Keratinocyte (primary cell): ENCODE measurements at regions not wholly inside any gene's neighbourhood (a gene's known extent, or its start where the extent isn't known, plus 50 kb on each side); places are given as distances from the start of the nearest gene placed in this dataset.
"Not testable (repeated sequence)": the region's sequence is repeated elsewhere in the genome, so short reads cannot be mapped to it uniquely, and the experiment has no call there.

Experiments
- DNase-seq: peaks from one replicate; pipeline ENCODE4 v3.0.0-alpha.2; 2011; ENCODE audit warnings: low read depth, missing footprints, low spot score
- FAIRE-seq: peaks from 2 replicates; lab custom pipeline; 2011; peaks lifted over from hg19 to GRCh38; lab: Jason Lieb, UNC
- H2AFZ ChIP-seq: 2 replicates; pipeline ENCODE4 v1.6.0; 2012; ENCODE audit warnings: low read length, control low read depth, inconsistent platforms; ENCODE audit not compliant: control insufficient read depth
- H3K27ac ChIP-seq: 2 replicates; pipeline ENCODE4 v1.5.1; 2011; ENCODE audit warnings: low read length; ENCODE audit not compliant: control insufficient read depth, insufficient read depth
- H3K27me3 ChIP-seq: 3 replicates; pipeline ENCODE4 v1.6.0; 2011; ENCODE audit warnings: low read length; ENCODE audit not compliant: control insufficient read depth, insufficient read depth; ENCODE audit errors: extremely low read depth
- H3K36me3 ChIP-seq, 2 experiments: 2 replicates in 1 of 2; 3 replicates in 1 of 2; pipeline ENCODE4 v1.5.1; 2011; ENCODE audit warnings: low read length in 2 of 2, mild to moderate bottlenecking in 1 of 2; ENCODE audit not compliant: control insufficient read depth in 2 of 2, insufficient read depth in 2 of 2; ENCODE audit errors: extremely low read depth in 1 of 2
- H3K4me1 ChIP-seq: 3 replicates; pipeline ENCODE4 v1.5.1; 2011; ENCODE audit warnings: low read length; ENCODE audit not compliant: control insufficient read depth, insufficient read depth; ENCODE audit errors: extremely low read depth
- H3K4me2 ChIP-seq: 3 replicates; pipeline ENCODE4 v1.6.0; 2011; ENCODE audit warnings: low read depth, low read length; ENCODE audit not compliant: control insufficient read depth, insufficient read depth; ENCODE audit errors: extremely low read depth
- H3K4me3 ChIP-seq, 3 experiments: fragments of 200-600 bp in 1 of 3; sonication (generic) in 1 of 3; 2 replicates in 2 of 3; 3 replicates in 1 of 3; pipeline ENCODE4 v1.5.1; 2011 to 2016; ENCODE audit warnings: low read length in 3 of 3, mild to moderate bottlenecking in 3 of 3, control low read depth in 2 of 3, inconsistent platforms in 1 of 3, low read depth in 1 of 3, mixed read lengths in 1 of 3, mixed run types in 1 of 3, moderate library complexity in 1 of 3; ENCODE audit not compliant: control insufficient read depth in 2 of 3, insufficient read depth in 2 of 3; ENCODE audit errors: extremely low read depth in 1 of 3
- H3K79me2 ChIP-seq: 2 replicates; pipeline ENCODE4 v1.6.0; 2012; ENCODE audit warnings: low read length; ENCODE audit not compliant: control insufficient read depth, insufficient read depth
- H3K9ac ChIP-seq: 3 replicates; pipeline ENCODE4 v1.6.0; 2011; ENCODE audit warnings: low read length; ENCODE audit not compliant: control insufficient read depth, insufficient read depth; ENCODE audit errors: extremely low read depth
- H3K9me1 ChIP-seq: 3 replicates; pipeline ENCODE4 v1.6.0; 2011; ENCODE audit warnings: low read length; ENCODE audit not compliant: control insufficient read depth, insufficient read depth; ENCODE audit errors: extremely low read depth
- H3K9me3 ChIP-seq: 2 replicates; pipeline ENCODE4 v1.5.1; 2012; ENCODE audit warnings: low read depth, low read length; ENCODE audit not compliant: control insufficient read depth
- H4K20me1 ChIP-seq: 3 replicates; pipeline ENCODE4 v1.6.0; 2011; ENCODE audit warnings: low read length; ENCODE audit not compliant: control insufficient read depth, insufficient read depth; ENCODE audit errors: extremely low read depth
- CTCF ChIP-seq, 3 experiments: IDR thresholded peaks in 1 of 3; conservative IDR thresholded peaks in 1 of 3; optimal IDR thresholded peaks in 1 of 3; 2 replicates in 2 of 3; 3 replicates in 1 of 3; pipeline versions ENCODE3 to v1.5.1; 2011; ENCODE audit warnings: low read length in 3 of 3, mild to moderate bottlenecking in 3 of 3, moderate library complexity in 2 of 3, control low read depth in 1 of 3, inconsistent platforms in 1 of 3; ENCODE audit not compliant: insufficient read depth in 2 of 3; ENCODE audit errors: extremely low read depth in 1 of 3
- EZH2 ChIP-seq: IDR thresholded peaks from one replicate; pipeline ENCODE4 v1.6.1; 2012; ENCODE audit warnings: inconsistent platforms, mild to moderate bottlenecking, low read length, moderate library complexity
- dilution Hi-C: fragments of 300-500 bp; cut with MboI; formaldehyde crosslinking; loops from one replicate; pipeline ENCODE4 v1.7.0; 2020; ENCODE audit warnings: low sequenced_read_pairs; ENCODE audit not compliant: extremely low pct_ligation_motif_present

- H3K4me3 ChIP-seq: no peak overlapping the region
Measured at GRCh38 chr17:20728181-20728580, 148.7 kb downstream of the CDRT15L2 start.

DNA sequence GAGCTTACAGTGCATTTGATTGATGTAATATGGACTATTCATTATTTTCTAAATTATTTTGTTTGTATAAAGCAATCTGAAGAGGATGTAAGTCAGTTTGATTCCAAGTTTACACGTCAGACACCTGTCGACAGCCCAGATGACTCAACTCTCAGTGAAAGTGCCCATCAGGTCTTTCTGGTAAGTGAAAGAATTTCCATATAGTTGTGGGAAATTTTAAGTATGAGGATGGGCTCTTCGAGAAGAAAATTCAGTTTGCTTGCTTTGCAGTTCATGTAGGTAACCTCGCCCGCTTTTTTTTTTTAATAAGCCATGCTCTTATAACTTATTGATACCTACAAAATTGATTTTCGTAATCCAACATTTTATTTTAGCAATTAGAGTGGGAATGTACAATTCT, 151.6 kb downstream of the CDRT15L2 start:
- FAIRE-seq: not testable (repeated sequence)

More at GRCh38 chr17:20728181-20728580, 148.7 kb downstream of the CDRT15L2 start:
- no peak overlapping the region for H3K4me2 ChIP-seq
- H3K9ac ChIP-seq: no peak overlapping the region
- no peaks in the 10 kb centered on the region for H3K79me2 ChIP-seq
- TF ChIP-seq EZH2 (no peak), CTCF (optimal IDR thresholded peaks at IDR 0.05 in 1 of 3, IDR thresholded peaks at IDR 0.05 in 1 of 3, conservative IDR thresholded peaks at IDR 0.05 in 1 of 3; ENCODE audit: extremely low read depth in 1 of 3, insufficient read depth in 2 of 3, low read length in 3 of 3) (no peak)
- no peaks in the 10 kb centered on the region for H4K20me1 ChIP-seq
- no peaks in the 10 kb centered on the region for H3K9me3 ChIP-seq
- H3K27me3 ChIP-seq: no peaks in the 10 kb centered on the region
- no peaks in the 10 kb centered on the region for H3K4me1 ChIP-seq
- FAIRE-seq (no peak), DNase-seq (no peak)
- dilution Hi-C loops: no loop called here
- no peak overlapping the region for H2AFZ ChIP-seq
- H3K36me3 ChIP-seq: no peaks in the 10 kb centered on the region
- no peak overlapping the region for H3K27ac ChIP-seq
- H3K9me1 ChIP-seq: no peaks in the 10 kb centered on the region

GRCh38 chr17:20733923-20734322, 154.4 kb downstream of the CDRT15L2 start:
- Histone ChIP-seq H3K9me3 (no peaks in the 10 kb centered on the region), H3K4me3 (no peak overlapping the region), H2AFZ (no peak overlapping the region), H3K4me1 (no peaks in the 10 kb centered on the region), H3K9me1 (no peaks in the 10 kb centered on the region), H3K36me3 (no peaks in the 10 kb centered on the region), H3K4me2 (no peak overlapping the region), H3K79me2 (no peaks in the 10 kb centered on the region), H3K27ac (no peak overlapping the region), H4K20me1 (no peaks in the 10 kb centered on the region), H3K9ac (no peak overlapping the region), H3K27me3 (no peaks in the 10 kb centered on the region)
- dilution Hi-C loops: no loop called here
- DNase-seq: no peak
- no peak for TF ChIP-seq CTCF (optimal IDR thresholded peaks at IDR 0.05 in 1 of 3, IDR thresholded peaks at IDR 0.05 in 1 of 3, conservative IDR thresholded peaks at IDR 0.05 in 1 of 3; ENCODE audit: extremely low read depth in 1 of 3, insufficient read depth in 2 of 3, low read length in 3 of 3)
- TF ChIP-seq EZH2: no peak
- no peak for FAIRE-seq

More for the DNA sequence above, 151.6 kb downstream of the CDRT15L2 start:
- H3K9me3 ChIP-seq, H3K4me3 ChIP-seq, H3K4me1 ChIP-seq, H2AFZ ChIP-seq, H4K20me1 ChIP-seq, DNase-seq, H3K9ac ChIP-seq, H3K79me2 ChIP-seq, H3K27ac ChIP-seq, H3K36me3 ChIP-seq, dilution Hi-C loops, H3K4me2 ChIP-seq, H3K27me3 ChIP-seq, H3K9me1 ChIP-seq: not testable (repeated sequence)
